ENCODE measurements at regions not wholly inside any gene's neighbourhood (a gene's known extent, or its start where the extent isn't known, plus 50 kb on each side); places are given as distances from the start of the nearest gene placed in this dataset.

DNA sequence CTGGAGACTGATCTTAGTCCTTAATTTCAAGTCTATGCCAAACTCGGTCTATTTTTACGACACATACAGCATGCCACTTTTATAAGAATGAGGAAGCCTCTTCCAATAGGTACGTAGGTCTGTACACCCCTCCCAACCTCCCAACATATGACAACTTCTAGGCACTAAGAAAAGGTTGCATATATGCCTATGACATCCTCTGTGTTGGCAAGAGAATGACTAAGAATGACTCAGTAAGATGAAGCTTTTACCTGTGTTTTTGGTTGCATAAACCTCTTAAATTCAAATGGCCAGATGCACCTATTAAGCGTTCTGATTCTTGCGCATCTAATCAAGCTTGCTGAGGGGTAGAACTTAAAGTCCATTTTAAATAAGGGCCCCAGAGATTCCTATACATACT, 586.4 kb upstream of the ZEB2 start (continued):
- TF ChIP-seq, protein P1, sequence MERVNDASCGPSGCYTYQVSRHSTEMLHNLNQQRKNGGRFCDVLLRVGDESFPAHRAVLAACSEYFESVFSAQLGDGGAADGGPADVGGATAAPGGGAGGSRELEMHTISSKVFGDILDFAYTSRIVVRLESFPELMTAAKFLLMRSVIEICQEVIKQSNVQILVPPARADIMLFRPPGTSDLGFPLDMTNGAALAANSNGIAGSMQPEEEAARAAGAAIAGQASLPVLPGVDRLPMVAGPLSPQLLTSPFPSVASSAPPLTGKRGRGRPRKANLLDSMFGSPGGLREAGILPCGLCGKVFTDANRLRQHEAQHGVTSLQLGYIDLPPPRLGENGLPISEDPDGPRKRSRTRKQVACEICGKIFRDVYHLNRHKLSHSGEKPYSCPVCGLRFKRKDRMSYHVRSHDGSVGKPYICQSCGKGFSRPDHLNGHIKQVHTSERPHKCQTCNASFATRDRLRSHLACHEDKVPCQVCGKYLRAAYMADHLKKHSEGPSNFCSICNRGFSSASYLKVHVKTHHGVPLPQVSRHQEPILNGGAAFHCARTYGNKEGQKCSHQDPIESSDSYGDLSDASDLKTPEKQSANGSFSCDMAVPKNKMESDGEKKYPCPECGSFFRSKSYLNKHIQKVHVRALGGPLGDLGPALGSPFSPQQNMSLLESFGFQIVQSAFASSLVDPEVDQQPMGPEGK (CRISPR knock-in tag; IDR thresholded peaks at IDR 0.05; ENCODE audit: borderline replicate concordance) = no peak

GRCh38 chr2:145102706-145103105, 582.8 kb upstream of the ZEB2 start:
- ATAC-seq = no peak
- no peak for TF ChIP-seq SNAI2 (CRISPR knock-in tag; IDR thresholded peaks at IDR 0.05)
- TF ChIP-seq, protein P2, sequence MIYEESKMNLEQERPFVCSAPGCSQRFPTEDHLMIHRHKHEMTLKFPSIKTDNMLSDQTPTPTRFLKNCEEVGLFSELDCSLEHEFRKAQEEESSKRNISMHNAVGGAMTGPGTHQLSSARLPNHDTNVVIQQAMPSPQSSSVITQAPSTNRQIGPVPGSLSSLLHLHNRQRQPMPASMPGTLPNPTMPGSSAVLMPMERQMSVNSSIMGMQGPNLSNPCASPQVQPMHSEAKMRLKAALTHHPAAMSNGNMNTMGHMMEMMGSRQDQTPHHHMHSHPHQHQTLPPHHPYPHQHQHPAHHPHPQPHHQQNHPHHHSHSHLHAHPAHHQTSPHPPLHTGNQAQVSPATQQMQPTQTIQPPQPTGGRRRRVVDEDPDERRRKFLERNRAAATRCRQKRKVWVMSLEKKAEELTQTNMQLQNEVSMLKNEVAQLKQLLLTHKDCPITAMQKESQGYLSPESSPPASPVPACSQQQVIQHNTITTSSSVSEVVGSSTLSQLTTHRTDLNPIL (CRISPR knock-in tag; IDR thresholded peaks at IDR 0.05; ENCODE audit: low read depth) = no peak
- no peak for TF ChIP-seq OSR1 (CRISPR knock-in tag; IDR thresholded peaks at IDR 0.05)
- TF ChIP-seq ARNTL (CRISPR knock-in tag; IDR thresholded peaks at IDR 0.05; ENCODE audit: borderline replicate concordance, low read depth) = no peak
- TF ChIP-seq CSDC2 (CRISPR knock-in tag; IDR thresholded peaks at IDR 0.05) = no peak
- TF ChIP-seq ZNF8 (CRISPR knock-in tag; IDR thresholded peaks at IDR 0.05) = no peak
- no peak for TF ChIP-seq ZC3H10 (CRISPR knock-in tag; IDR thresholded peaks at IDR 0.05)
- TF ChIP-seq, protein P1 (CRISPR knock-in tag; IDR thresholded peaks at IDR 0.05; ENCODE audit: borderline replicate concordance) = no peak
- TF ChIP-seq BACH2 (CRISPR knock-in tag; IDR thresholded peaks at IDR 0.05; ENCODE audit: borderline replicate concordance) = no peak
- no peak for TF ChIP-seq ZFP3 (CRISPR knock-in tag; IDR thresholded peaks at IDR 0.05)
- no peak for TF ChIP-seq ISL1 (CRISPR knock-in tag; IDR thresholded peaks at IDR 0.05)
- no peak for TF ChIP-seq ESRRG (CRISPR knock-in tag; IDR thresholded peaks at IDR 0.05)
- TF ChIP-seq TOX (CRISPR knock-in tag; IDR thresholded peaks at IDR 0.05; ENCODE audit: borderline replicate concordance) = no peak
- TF ChIP-seq TCF4 (CRISPR knock-in tag; IDR thresholded peaks at IDR 0.05; ENCODE audit: borderline replicate concordance) = no peak
- TF ChIP-seq CSRNP3 (CRISPR knock-in tag; IDR thresholded peaks at IDR 0.05) = no peak

DNA sequence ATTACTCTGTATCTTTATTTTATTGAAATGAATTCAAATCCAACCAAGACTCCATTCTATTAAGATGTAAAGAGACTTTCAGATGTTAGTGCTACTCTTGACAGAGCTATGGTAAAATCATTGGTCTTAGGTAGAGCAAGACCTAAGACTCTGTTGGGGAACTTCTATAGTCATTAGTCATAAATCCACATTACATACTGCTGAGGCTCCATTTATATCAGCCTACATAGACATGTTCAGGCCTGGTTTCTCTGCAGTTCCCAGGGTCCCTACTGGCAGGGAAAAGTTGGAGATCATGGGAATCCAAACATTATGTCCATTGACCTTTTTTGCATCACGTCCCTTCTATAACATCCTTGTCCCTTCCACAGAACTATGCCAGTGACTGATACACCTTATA, 580.4 kb upstream of the ZEB2 start:
- TF ChIP-seq ARNTL (CRISPR knock-in tag; IDR thresholded peaks at IDR 0.05; ENCODE audit: borderline replicate concordance, low read depth) = no peak
- TF ChIP-seq, protein P3, sequence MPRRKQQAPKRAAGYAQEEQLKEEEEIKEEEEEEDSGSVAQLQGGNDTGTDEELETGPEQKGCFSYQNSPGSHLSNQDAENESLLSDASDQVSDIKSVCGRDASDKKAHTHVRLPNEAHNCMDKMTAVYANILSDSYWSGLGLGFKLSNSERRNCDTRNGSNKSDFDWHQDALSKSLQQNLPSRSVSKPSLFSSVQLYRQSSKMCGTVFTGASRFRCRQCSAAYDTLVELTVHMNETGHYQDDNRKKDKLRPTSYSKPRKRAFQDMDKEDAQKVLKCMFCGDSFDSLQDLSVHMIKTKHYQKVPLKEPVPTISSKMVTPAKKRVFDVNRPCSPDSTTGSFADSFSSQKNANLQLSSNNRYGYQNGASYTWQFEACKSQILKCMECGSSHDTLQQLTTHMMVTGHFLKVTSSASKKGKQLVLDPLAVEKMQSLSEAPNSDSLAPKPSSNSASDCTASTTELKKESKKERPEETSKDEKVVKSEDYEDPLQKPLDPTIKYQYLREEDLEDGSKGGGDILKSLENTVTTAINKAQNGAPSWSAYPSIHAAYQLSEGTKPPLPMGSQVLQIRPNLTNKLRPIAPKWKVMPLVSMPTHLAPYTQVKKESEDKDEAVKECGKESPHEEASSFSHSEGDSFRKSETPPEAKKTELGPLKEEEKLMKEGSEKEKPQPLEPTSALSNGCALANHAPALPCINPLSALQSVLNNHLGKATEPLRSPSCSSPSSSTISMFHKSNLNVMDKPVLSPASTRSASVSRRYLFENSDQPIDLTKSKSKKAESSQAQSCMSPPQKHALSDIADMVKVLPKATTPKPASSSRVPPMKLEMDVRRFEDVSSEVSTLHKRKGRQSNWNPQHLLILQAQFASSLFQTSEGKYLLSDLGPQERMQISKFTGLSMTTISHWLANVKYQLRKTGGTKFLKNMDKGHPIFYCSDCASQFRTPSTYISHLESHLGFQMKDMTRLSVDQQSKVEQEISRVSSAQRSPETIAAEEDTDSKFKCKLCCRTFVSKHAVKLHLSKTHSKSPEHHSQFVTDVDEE (CRISPR knock-in tag; IDR thresholded peaks at IDR 0.05) = no peak
- TF ChIP-seq ZNF8 (CRISPR knock-in tag; IDR thresholded peaks at IDR 0.05) = no peak
- no peak for TF ChIP-seq TOX (CRISPR knock-in tag; IDR thresholded peaks at IDR 0.05; ENCODE audit: borderline replicate concordance)
- no peak for TF ChIP-seq ISL1 (CRISPR knock-in tag; IDR thresholded peaks at IDR 0.05)
- ATAC-seq = no peak

DNA sequence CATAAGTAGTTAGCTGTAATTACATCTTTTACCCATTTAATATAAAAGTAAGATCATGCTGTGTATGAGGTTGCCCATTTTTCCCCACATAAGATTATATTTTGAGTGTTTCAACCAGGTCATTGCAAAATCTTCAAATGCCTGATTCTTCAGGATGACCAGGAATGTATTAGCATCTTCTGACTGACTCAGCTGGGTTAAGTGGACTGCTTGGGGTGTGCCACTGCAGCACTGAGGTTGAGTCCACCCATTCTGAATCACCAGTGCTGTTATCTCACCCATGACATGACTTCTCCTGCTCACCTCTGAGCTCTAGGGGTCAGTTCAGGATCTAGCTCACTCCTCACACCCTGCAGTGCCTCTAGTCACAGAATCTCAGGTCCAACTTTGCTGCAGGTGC, 576.7 kb upstream of the ZEB2 start:
- no peak for ATAC-seq
- TF ChIP-seq OSR1 (CRISPR knock-in tag; IDR thresholded peaks at IDR 0.05) (no peak), ESRRG (CRISPR knock-in tag; IDR thresholded peaks at IDR 0.05) (no peak)
- TF ChIP-seq, protein P4, sequence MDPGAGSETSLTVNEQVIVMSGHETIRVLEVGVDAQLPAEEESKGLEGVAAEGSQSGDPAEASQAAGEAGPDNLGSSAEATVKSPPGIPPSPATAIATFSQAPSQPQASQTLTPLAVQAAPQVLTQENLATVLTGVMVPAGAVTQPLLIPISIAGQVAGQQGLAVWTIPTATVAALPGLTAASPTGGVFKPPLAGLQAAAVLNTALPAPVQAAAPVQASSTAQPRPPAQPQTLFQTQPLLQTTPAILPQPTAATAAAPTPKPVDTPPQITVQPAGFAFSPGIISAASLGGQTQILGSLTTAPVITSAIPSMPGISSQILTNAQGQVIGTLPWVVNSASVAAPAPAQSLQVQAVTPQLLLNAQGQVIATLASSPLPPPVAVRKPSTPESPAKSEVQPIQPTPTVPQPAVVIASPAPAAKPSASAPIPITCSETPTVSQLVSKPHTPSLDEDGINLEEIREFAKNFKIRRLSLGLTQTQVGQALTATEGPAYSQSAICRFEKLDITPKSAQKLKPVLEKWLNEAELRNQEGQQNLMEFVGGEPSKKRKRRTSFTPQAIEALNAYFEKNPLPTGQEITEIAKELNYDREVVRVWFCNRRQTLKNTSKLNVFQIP (CRISPR knock-in tag; IDR thresholded peaks at IDR 0.05; ENCODE audit: borderline replicate concordance, low read depth) = no peak
